Sciatic nerve (tissue), 2 donors: ENCODE measurements at regions not wholly inside any gene's neighbourhood (a gene's known extent, or its start where the extent isn't known, plus 50 kb on each side); places are given as distances from the start of the nearest gene placed in this dataset.
"Not testable (repeated sequence)": the region's sequence is repeated elsewhere in the genome, so short reads cannot be mapped to it uniquely, and the experiment has no call there.

Experiments used
- ATAC-seq: fragments of 200-7000 bp; cut with Tn5 transposase; one replicate; pipeline ENCODE4 v1.9.1; 2020; ENCODE audit warnings: mild to moderate bottlenecking, moderate library complexity
- DNase-seq: peaks from one replicate; pipeline ENCODE4 v3.0.0-alpha.2; 2020; ENCODE audit warnings: low spot score
- intact Hi-C: fragments of 100-400 bp; cut with DNase I; formaldehyde crosslinking; loops from one replicate; pipeline ENCODE4 v1.14.2; 2022
- donor health status: DM: no; HTN: no; CAD: no.
- donor health status: DM: no; HTN: no; CAD: no.

DNA sequence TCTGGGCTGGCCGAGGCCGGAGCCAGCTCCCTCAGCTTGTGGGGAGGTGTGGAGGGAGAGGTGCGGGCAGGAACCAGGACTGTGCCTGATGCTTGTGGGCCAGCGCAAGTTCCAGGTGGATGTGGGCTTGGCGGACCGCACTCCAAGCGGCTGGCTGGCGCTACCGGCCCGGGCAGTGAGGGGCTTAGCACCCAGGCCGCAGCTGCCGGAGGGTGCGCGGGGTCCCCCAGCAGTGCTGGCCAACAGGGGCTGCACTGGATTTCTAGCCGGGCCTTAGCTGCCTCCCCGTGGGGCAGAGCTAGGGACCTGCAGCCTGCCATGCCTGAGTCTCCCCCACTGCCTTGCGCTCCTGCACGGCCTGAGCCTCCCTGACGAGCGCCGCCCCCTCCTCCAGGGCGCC is 242.8 kb downstream of the CCSER2 start:
- DNase-seq, result no peak
- ATAC-seq, result no peak
- intact Hi-C loops, result no loop called here

DNA sequence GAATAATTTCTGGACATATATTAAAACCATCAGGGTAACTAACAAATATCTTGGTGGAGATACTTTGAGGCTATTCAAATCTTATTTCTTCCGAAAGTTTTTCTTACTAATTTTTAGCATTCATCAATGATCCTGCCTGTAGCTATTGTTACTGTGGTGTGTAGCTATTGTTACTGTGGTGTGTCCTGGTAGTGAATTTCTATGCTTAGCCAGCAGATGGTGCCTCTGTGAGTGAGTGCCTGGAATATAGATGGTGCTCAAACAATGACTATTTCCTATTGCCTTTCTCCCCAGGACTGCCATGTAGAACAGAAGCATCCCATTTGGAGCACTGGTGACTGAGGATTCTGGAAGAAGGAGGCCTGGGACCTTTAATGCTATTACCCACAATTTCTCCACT is 245.7 kb downstream of the CCSER2 start:
- intact Hi-C loops, result no loop called here
- DNase-seq (no peak), ATAC-seq (no peak)

DNA sequence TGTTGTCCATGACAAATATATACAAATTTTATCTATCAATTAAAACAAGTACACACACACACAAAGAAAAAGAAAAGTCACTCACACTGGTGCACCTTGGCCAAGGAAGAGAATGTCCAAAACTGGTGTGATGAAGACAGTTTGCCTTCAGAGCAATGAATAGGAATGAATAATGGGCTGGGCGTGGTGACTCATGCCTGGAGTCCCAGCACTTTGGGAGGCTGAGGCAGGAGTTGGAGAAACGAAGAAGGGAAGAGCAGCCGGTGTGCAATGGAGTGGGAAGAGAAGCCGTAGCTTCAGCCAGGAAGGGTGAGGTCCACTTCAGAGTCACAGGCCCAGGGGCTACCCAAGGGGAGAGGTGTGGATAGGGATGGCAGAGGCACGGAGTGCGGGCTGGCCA is 253.6 kb downstream of the CCSER2 start:
- DNase-seq (no peak), ATAC-seq (no peak)
- intact Hi-C loops, result no loop called here

DNA sequence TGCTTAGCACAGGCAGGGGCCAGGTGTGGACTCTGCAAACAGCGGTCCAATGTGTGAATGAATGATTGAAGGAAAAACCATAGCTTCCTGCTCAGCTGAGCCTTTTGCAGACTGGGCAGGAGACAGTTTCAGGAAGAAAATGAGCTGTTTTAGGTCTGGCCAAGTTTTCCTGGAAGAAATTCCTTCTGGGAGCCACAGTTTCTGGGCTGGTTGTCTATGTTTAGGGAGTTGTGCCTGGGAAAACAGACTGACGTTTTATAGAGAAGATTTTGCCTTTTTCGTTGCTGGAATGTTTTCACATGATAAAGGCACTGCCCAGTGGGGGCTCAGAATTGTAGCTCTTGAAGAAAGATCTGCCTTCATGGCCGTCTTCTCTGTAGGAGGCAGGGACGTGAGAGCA is 255.1 kb downstream of the CCSER2 start:
- intact Hi-C loops, result no loop called here

GRCh38 chr10:84587789-84588188 is 259.4 kb downstream of the CCSER2 start:
- DNase-seq (no peak), ATAC-seq (no peak)
- intact Hi-C loops, result no loop called here

More for the DNA sequence above, 255.1 kb downstream of the CCSER2 start:
- DNase-seq (no peak), ATAC-seq (no peak)

GRCh38 chr10:84588426-84588825 is 260.0 kb downstream of the CCSER2 start:
- intact Hi-C loops, result no loop called here
- ATAC-seq (no peak), DNase-seq (no peak)

DNA sequence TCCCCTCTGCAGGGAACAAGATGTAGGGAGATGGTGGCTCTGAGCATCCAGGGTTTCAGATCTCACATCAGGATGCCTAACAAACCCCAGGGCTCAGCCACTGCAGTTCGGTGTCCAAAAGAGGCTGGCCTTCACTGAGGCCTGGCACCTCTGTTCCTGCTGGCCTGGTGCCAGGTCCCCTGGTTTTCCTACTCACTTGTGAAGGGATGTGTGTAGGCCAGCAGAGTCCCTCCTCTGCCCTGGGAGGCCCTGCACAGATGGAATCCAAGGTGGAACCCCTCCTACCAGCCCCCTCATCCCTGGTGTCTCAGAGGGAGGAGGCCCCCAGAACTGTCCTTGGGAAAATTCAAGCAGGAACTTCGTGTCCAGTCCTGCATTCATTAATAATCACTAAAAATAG is 260.6 kb downstream of the CCSER2 start:
- intact Hi-C loops, result no loop called here
- ATAC-seq, result no peak

GRCh38 chr10:84589526-84590205 is 261.3 kb downstream of the CCSER2 start:
- ATAC-seq, result no peak
- DNase-seq, result no peak
- intact Hi-C loops, result no loop called here

More for the DNA sequence above, 260.6 kb downstream of the CCSER2 start:
- no peak for DNase-seq

- no peak for DNase-seq
- intact Hi-C loops, result no loop called here
- ATAC-seq, result no peak
Observed at GRCh38 chr10:84590327-84591193, 262.2 kb downstream of the CCSER2 start.

DNA sequence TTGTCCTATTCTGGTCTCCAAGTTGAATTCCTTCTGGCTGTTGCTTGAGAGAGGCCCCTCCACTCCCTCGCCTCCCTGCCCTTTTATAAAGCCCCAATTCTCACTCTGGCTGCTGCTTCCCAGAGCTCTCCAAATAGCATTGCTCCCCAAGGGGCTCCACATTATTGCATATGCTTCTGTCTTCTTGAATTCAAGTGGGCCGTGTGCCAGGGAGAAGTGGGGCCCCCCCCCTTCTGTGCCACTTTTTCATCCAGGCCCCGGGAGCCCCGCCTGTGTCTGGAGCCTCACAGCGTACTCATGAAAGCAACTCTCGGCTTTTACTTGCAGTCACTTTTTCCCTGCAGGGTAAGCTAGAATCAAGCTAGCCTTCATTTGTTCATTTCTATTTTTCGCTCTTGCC is 265.1 kb downstream of the CCSER2 start:
- DNase-seq, result no peak
- ATAC-seq, result no peak
- intact Hi-C loops, result no loop called here

DNA sequence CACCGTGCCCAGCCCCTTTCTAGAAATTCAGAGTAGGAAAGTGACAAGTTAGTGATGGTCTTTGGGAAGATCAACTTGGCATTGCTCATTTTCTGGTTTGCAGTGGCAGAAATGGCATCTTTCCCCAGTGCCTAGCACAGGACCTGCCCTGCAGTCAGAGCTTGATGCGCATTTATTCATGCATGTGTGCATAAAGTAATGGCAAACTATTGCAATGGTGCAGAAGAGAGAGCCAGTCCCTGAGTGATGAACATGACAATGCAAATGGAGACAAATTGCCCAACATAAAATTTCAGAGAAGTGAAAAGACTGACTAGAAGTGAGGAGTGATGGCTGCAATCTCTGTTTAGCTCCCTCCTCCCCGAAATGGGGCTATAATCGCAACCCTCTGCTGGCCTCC is 268.2 kb downstream of the CCSER2 start:
- no peak for ATAC-seq
- intact Hi-C loops, result no loop called here
- no peak for DNase-seq

- ATAC-seq (no peak), DNase-seq (no peak)
- intact Hi-C loops, result no loop called here
Observed at GRCh38 chr10:84599254-84599653, 270.9 kb downstream of the CCSER2 start.

DNA sequence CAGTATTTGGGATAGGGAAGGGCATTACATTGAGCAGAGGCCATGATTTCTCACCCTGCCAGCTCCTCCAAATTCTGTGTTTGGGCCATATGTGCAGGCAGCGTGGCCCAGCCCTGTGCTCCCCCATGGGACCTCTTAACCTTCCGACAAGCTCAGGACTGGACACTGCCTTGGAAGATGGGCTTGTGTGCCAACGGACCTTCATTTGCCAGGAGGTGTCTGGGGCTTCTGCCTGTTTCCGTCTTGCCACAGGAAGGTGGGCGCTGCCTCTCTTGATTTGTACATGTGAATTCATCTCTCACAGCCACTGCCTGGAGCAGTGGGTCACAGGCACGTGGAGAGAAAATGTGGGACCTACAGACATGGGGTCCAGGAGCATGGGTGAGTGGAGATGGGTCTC is 272.6 kb downstream of the CCSER2 start:
- DNase-seq (no peak), ATAC-seq (no peak)
- intact Hi-C loops, result no loop called here

DNA sequence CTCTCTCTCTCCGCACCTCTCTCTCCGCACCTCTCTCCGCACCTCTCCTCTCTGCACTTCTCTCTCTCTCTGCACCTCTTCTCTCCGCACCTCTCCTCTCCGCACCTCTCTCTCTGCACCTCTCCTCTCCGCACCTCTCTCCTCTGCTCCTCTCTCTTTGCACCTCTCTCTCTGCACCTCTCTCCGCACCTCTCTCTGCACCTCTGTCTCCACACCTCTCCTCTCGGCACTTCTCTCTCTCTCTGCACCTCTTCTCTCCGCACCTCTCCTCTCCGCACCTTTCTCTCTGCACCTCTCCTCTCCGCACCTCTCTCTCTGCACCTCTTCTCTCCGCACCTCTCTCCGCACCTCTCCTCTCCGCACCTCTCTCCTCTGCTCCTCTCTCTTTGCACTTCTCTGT is 274.2 kb downstream of the CCSER2 start:
- intact Hi-C loops, ATAC-seq, DNase-seq: not testable (repeated sequence)

DNA sequence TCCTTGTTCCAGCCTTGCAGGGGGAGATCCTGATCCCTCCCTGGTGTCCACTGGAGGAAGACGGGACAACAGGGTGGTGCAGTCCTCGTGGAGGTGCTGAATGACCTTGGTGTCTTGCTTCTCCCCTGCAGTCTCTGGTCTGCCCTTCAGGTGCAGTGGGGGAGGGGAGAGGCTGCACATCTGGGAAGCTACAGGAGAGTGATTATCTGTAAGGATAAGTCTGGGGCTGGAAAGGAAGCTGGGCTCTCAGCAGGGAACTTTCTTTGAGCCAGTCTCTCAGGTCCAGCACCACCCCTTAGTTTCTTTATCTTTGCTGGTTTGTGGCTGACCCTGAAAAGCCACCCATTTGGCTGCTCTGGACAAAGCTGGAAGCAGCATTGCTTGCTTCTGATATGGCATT is 275.6 kb downstream of the CCSER2 start:
- ATAC-seq (no peak), DNase-seq (no peak)
- intact Hi-C loops, result no loop called here

- no peak for ATAC-seq
- intact Hi-C loops, result no loop called here
- no peak for DNase-seq
Observed at GRCh38 chr10:84605802-84606201, 277.4 kb downstream of the CCSER2 start.

- ATAC-seq (no peak), DNase-seq (no peak)
- intact Hi-C loops, result no loop called here
Observed at GRCh38 chr10:84606428-84606827, 278.0 kb downstream of the CCSER2 start.

- no peak for DNase-seq
- intact Hi-C loops, result no loop called here
- ATAC-seq, result no peak
Observed at GRCh38 chr10:84607044-84607443, 278.7 kb downstream of the CCSER2 start.

GRCh38 chr10:84607523-84607922 is 279.1 kb downstream of the CCSER2 start:
- ATAC-seq (no peak), DNase-seq (no peak)
- intact Hi-C loops, result no loop called here

DNA sequence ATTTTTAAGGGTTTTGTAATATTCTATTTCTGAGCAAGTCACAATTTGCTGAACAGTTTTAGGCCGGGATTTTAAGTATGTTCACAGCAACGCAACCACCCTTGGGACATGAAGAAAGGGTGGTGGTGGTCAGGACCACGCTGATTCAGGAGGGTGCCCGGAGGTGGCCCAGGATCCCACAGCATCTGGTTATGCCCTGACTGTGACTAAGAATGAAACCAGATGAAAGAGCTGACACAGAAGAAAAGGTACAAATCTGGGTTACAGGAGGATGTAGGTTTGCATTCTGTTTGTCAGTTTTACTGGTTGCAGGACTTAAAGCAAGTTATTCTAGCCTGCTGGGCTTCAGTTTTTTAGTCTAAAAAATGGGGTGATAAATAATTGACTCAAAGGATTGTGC is 279.7 kb downstream of the CCSER2 start:
- intact Hi-C loops, result no loop called here
- no peak for ATAC-seq

More for the DNA sequence above, 279.7 kb downstream of the CCSER2 start:
- no peak for DNase-seq
